ENCODE measurements at regions not wholly inside any gene's neighbourhood (a gene's known extent, or its start where the extent isn't known, plus 50 kb on each side); places are given as distances from the start of the nearest gene placed in this dataset.

DNA sequence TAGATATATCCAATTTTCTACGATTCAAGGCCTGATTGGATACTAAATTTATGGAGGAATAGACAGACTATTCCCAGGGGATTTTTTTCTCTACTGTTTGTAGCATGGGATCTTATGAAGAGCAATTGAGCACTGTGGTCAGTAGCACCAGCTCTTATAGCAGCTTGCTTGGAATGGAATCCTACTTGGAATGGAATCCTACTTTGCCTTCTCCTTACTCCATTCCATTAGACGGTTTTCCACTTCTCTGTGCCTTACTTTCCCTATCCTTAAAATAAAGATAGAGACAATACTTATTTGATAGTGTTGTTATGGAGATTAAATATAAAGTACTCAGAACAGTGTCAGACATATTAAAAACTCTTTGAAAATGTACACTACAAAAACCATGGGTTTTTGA lies 133.5 kb downstream of the BTC start:
- H4K20me1 ChIP-seq (ENCODE audit: insufficient read depth, low read length, poor library complexity, severe bottlenecking) = no peaks in the 10 kb centered on the region
- no peaks in the 10 kb centered on the region for H3K9me2 ChIP-seq (replicated peaks; ENCODE audit: low read depth, low read length)
- H3K27me3 ChIP-seq (ENCODE audit: insufficient read depth, low read length, poor library complexity, severe bottlenecking) = no peaks in the 10 kb centered on the region
- H3K79me2 ChIP-seq (ENCODE audit: insufficient read depth, low read length) = no peaks in the 10 kb centered on the region
- H3F3A ChIP-seq (ENCODE audit: low read depth) = no peaks in the 10 kb centered on the region
- TF ChIP-seq CTCF (conservative IDR thresholded peaks at IDR 0.05; ENCODE audit: low read length) = no peak
- TF ChIP-seq EZH2phosphoT487 (IDR thresholded peaks at IDR 0.05; ENCODE audit: borderline replicate concordance) = no peak
- H3K36me3 ChIP-seq (ENCODE audit: insufficient read depth, low read length) = no peaks in the 10 kb centered on the region
- no peak overlapping the region for H3K4me2 ChIP-seq (ENCODE audit: low read depth, low read length, poor library complexity, severe bottlenecking)
- H3K9ac ChIP-seq (ENCODE audit: low read depth, low read length, poor library complexity, severe bottlenecking) = no peak overlapping the region
- H3K4me1 ChIP-seq (ENCODE audit: insufficient read depth, low read length, poor library complexity, severe bottlenecking) = no peaks in the 10 kb centered on the region
- H2AFZ ChIP-seq (ENCODE audit: low read length) = no peak overlapping the region
- H3K9me3 ChIP-seq (ENCODE audit: insufficient read depth, low read depth, low read length) = no peaks in the 10 kb centered on the region
- no peak overlapping the region for H3K4me3 ChIP-seq (ENCODE audit: low read length, poor library complexity, severe bottlenecking)

DNA sequence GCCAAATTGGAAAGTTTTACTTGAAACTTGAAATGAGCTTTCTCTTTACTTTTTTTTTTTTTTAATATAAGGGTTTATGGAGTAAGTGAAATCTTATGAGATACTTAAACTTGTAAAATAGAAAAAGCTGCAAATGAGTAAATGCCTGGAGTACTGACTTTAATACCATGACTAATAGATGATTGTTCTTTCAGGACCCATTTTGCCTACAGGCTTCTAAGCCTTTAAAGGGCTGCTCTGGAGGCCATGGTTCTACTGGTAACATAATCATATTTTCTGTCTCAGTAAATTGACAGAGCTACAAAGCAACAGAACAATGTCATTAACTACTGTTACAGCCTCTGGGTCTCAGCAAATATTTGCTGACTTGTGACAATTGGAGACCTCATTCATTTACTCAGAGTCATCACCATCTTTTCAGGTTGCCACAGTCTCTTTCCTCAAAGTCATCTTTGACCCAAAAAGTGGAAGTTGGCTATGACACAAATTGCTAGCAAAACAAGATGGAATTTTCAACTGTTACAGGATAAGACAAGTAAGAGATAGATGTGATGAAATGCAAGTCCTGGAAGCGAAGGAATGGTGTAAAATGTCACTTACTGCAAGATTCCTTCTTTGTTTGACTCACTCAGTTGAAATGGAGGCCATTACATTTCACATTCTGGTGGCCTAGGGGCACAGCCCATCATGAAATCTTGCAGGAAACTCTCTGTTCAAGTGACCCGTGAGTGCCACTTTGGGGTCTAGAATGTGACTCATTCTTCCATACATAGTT lies 132.7 kb downstream of the BTC start:
- Histone ChIP-seq H3K4me2 (ENCODE audit: low read depth, low read length, poor library complexity, severe bottlenecking) (no peak overlapping the region), H3K36me3 (ENCODE audit: insufficient read depth, low read length) (no peaks in the 10 kb centered on the region), H3K27me3 (ENCODE audit: insufficient read depth, low read length, poor library complexity, severe bottlenecking) (no peaks in the 10 kb centered on the region), H3K79me2 (ENCODE audit: insufficient read depth, low read length) (no peaks in the 10 kb centered on the region), H3K4me1 (ENCODE audit: insufficient read depth, low read length, poor library complexity, severe bottlenecking) (no peaks in the 10 kb centered on the region), H3F3A (ENCODE audit: low read depth) (no peaks in the 10 kb centered on the region), H4K20me1 (ENCODE audit: insufficient read depth, low read length, poor library complexity, severe bottlenecking) (no peaks in the 10 kb centered on the region), H3K4me3 (ENCODE audit: low read length, poor library complexity, severe bottlenecking) (no peak overlapping the region), H3K9me2 (replicated peaks; ENCODE audit: low read depth, low read length) (no peaks in the 10 kb centered on the region), H2AFZ (ENCODE audit: low read length) (no peak overlapping the region), H3K9ac (ENCODE audit: low read depth, low read length, poor library complexity, severe bottlenecking) (no peak overlapping the region), H3K9me3 (ENCODE audit: insufficient read depth, low read depth, low read length) (no peaks in the 10 kb centered on the region)
- TF ChIP-seq EZH2phosphoT487 (IDR thresholded peaks at IDR 0.05; ENCODE audit: borderline replicate concordance) (no peak), CTCF (conservative IDR thresholded peaks at IDR 0.05; ENCODE audit: low read length) (no peak)

DNA sequence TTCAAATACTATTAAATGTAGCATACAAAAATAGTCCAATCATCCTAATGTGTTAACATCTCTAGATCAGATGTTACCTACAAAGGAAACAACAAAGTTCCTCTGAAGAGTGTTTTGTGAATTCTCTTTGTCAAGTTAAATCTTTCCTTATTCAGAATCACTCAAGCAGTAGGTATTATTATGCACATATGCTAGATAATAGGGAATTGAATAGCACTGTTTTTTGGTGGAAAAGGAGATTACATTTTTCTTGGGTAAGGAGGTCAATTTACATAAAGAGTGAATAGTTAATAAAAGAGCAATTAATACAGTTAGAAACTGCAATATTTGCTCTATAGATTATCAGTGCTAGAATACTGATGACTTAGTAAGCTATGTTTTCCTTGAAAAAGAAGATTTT lies 130.7 kb downstream of the BTC start:
- H4K20me1 ChIP-seq (ENCODE audit: insufficient read depth, low read length, poor library complexity, severe bottlenecking) = no peaks in the 10 kb centered on the region
- no peaks in the 10 kb centered on the region for H3K9me3 ChIP-seq (ENCODE audit: insufficient read depth, low read depth, low read length)
- no peaks in the 10 kb centered on the region for H3K36me3 ChIP-seq (ENCODE audit: insufficient read depth, low read length)
- no peaks in the 10 kb centered on the region for H3K9me2 ChIP-seq (replicated peaks; ENCODE audit: low read depth, low read length)
- no peaks in the 10 kb centered on the region for H3F3A ChIP-seq (ENCODE audit: low read depth)
- H3K4me1 ChIP-seq (ENCODE audit: insufficient read depth, low read length, poor library complexity, severe bottlenecking) = no peaks in the 10 kb centered on the region
- H3K79me2 ChIP-seq (ENCODE audit: insufficient read depth, low read length) = no peaks in the 10 kb centered on the region
- H3K4me2 ChIP-seq (ENCODE audit: low read depth, low read length, poor library complexity, severe bottlenecking) = no peak overlapping the region
- H3K4me3 ChIP-seq (ENCODE audit: low read length, poor library complexity, severe bottlenecking) = no peak overlapping the region
- no peak overlapping the region for H3K9ac ChIP-seq (ENCODE audit: low read depth, low read length, poor library complexity, severe bottlenecking)
- no peak for TF ChIP-seq CTCF (conservative IDR thresholded peaks at IDR 0.05; ENCODE audit: low read length)
- no peak for TF ChIP-seq EZH2phosphoT487 (IDR thresholded peaks at IDR 0.05; ENCODE audit: borderline replicate concordance)
- H3K27me3 ChIP-seq (ENCODE audit: insufficient read depth, low read length, poor library complexity, severe bottlenecking) = no peaks in the 10 kb centered on the region
- H2AFZ ChIP-seq (ENCODE audit: low read length) = no peak overlapping the region

All from Loucy (cell line).